ENCODE measurements at regions not wholly inside any gene's neighbourhood (a gene's known extent, or its start where the extent isn't known, plus 50 kb on each side); places are given as distances from the start of the nearest gene placed in this dataset.

DNA sequence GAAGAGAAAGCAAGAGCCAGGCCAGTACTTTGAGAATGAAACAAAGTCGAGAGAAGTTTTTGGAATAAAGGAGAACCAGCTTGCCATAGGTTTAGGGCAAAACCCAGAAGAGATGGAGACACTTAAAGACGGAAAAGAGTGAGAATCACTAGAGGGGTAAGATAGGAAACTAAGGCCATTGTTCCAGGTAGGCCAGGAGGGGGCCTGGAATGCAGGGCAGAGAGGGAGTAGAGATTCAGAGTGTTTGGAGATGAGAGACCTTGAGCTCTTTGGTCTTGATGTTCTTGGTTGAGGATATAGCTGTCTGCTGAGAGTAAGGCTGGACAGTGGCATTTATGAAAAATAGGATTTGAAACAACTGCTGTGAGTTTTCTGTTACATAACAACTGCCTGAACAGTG, 263.3 kb upstream of the POU2AF2 start:
- no peak for TF ChIP-seq POLR2A (IDR thresholded peaks at IDR 0.05)
- TF ChIP-seq, protein P1, sequence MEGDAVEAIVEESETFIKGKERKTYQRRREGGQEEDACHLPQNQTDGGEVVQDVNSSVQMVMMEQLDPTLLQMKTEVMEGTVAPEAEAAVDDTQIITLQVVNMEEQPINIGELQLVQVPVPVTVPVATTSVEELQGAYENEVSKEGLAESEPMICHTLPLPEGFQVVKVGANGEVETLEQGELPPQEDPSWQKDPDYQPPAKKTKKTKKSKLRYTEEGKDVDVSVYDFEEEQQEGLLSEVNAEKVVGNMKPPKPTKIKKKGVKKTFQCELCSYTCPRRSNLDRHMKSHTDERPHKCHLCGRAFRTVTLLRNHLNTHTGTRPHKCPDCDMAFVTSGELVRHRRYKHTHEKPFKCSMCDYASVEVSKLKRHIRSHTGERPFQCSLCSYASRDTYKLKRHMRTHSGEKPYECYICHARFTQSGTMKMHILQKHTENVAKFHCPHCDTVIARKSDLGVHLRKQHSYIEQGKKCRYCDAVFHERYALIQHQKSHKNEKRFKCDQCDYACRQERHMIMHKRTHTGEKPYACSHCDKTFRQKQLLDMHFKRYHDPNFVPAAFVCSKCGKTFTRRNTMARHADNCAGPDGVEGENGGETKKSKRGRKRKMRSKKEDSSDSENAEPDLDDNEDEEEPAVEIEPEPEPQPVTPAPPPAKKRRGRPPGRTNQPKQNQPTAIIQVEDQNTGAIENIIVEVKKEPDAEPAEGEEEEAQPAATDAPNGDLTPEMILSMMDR (IDR thresholded peaks at IDR 0.05), result no peak

Data from lower leg skin (tissue), 3 donors.